ENCODE measurements at regions not wholly inside any gene's neighbourhood (a gene's known extent, or its start where the extent isn't known, plus 50 kb on each side); places are given as distances from the start of the nearest gene placed in this dataset.

- TF ChIP-seq MAX (IDR thresholded peaks at IDR 0.05; ENCODE audit: low read depth) = no peak
- TF ChIP-seq EP300 (IDR thresholded peaks at IDR 0.05; ENCODE audit: borderline replicate concordance in 1 of 2, low read depth in 1 of 2, low read length in 1 of 2) = no peak
- TF ChIP-seq, protein P1, sequence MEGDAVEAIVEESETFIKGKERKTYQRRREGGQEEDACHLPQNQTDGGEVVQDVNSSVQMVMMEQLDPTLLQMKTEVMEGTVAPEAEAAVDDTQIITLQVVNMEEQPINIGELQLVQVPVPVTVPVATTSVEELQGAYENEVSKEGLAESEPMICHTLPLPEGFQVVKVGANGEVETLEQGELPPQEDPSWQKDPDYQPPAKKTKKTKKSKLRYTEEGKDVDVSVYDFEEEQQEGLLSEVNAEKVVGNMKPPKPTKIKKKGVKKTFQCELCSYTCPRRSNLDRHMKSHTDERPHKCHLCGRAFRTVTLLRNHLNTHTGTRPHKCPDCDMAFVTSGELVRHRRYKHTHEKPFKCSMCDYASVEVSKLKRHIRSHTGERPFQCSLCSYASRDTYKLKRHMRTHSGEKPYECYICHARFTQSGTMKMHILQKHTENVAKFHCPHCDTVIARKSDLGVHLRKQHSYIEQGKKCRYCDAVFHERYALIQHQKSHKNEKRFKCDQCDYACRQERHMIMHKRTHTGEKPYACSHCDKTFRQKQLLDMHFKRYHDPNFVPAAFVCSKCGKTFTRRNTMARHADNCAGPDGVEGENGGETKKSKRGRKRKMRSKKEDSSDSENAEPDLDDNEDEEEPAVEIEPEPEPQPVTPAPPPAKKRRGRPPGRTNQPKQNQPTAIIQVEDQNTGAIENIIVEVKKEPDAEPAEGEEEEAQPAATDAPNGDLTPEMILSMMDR (IDR thresholded peaks at IDR 0.05) = no peak
- TF ChIP-seq TEAD4 (IDR thresholded peaks at IDR 0.05; ENCODE audit: borderline replicate concordance, insufficient read depth) = no peak
- TF ChIP-seq JUND (IDR thresholded peaks at IDR 0.05) = no peak
- TF ChIP-seq RAD21 (IDR thresholded peaks at IDR 0.05; ENCODE audit: low read length) = no peak
- no peak for TF ChIP-seq RCOR1 (IDR thresholded peaks at IDR 0.05; ENCODE audit: low read length)
- TF ChIP-seq REST (IDR thresholded peaks at IDR 0.05; ENCODE audit: low read depth, low read length) = no peak
- no peak for TF ChIP-seq TCF12 (IDR thresholded peaks at IDR 0.05)
- no peak for TF ChIP-seq MXI1 (IDR thresholded peaks at IDR 0.05; ENCODE audit: low read depth, low read length)
- TF ChIP-seq FOXM1 (IDR thresholded peaks at IDR 0.05; ENCODE audit: low read depth) = no peak
Observed at GRCh38 chr6:103081876-103082630, 1688.5 kb downstream of the GRIK2 start.
